PFSK-1 (cell line): ENCODE measurements at regions not wholly inside any gene's neighbourhood (a gene's known extent, or its start where the extent isn't known, plus 50 kb on each side); places are given as distances from the start of the nearest gene placed in this dataset.

ENCODE experiments used
- POLR2AphosphoS5 ChIP-seq: IDR thresholded peaks from 2 replicates; pipeline ENCODE4 v1.6.1; 2012; ENCODE audit warnings: low read depth, mild to moderate bottlenecking, control low read depth, low read length, moderate library complexity
- SIN3A ChIP-seq: IDR thresholded peaks from 2 replicates; pipeline ENCODE4 v1.6.1; 2012; ENCODE audit warnings: mild to moderate bottlenecking, low read length, moderate library complexity, borderline replicate concordance; ENCODE audit not compliant: insufficient read depth
- TAF1 ChIP-seq: IDR thresholded peaks from 2 replicates; pipeline ENCODE4 v1.6.1; 2012; ENCODE audit warnings: low read length, control low read depth, borderline replicate concordance; ENCODE audit not compliant: insufficient read depth
- TF ChIP-seq, protein P1 (sequence below), 2 experiments: IDR thresholded peaks; 2 replicates each; pipeline versions ENCODE4 v1.6.1 to v1.8.0; 2011 to 2012; ENCODE audit warnings: low read depth in 2 of 2, low read length in 2 of 2, control low read depth in 1 of 2, inconsistent platforms in 1 of 2, mild to moderate bottlenecking in 1 of 2, moderate library complexity in 1 of 2; ENCODE audit not compliant: insufficient read depth in 1 of 2

DNA sequence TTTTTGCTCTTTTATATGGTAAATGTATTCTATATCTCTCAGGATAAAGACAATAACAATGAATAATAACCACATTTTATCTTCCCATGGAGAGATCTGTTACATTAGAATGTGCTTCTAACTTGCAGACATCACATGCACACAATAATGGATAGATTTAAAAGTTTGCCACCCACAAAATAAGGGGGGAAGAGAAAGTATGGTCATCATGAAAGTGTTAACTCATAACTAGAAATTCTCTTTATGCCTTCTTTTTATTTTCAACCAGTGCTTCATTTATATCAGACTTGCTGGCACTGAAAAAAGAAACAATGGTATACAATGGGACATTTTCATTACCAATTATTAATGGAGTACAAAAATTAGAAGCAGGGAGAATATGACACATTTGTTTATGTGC lies 470.0 kb downstream of the FAT4 start:
- TF ChIP-seq POLR2AphosphoS5 = no peak
- TF ChIP-seq SIN3A = no peak
- TF ChIP-seq, protein P1, sequence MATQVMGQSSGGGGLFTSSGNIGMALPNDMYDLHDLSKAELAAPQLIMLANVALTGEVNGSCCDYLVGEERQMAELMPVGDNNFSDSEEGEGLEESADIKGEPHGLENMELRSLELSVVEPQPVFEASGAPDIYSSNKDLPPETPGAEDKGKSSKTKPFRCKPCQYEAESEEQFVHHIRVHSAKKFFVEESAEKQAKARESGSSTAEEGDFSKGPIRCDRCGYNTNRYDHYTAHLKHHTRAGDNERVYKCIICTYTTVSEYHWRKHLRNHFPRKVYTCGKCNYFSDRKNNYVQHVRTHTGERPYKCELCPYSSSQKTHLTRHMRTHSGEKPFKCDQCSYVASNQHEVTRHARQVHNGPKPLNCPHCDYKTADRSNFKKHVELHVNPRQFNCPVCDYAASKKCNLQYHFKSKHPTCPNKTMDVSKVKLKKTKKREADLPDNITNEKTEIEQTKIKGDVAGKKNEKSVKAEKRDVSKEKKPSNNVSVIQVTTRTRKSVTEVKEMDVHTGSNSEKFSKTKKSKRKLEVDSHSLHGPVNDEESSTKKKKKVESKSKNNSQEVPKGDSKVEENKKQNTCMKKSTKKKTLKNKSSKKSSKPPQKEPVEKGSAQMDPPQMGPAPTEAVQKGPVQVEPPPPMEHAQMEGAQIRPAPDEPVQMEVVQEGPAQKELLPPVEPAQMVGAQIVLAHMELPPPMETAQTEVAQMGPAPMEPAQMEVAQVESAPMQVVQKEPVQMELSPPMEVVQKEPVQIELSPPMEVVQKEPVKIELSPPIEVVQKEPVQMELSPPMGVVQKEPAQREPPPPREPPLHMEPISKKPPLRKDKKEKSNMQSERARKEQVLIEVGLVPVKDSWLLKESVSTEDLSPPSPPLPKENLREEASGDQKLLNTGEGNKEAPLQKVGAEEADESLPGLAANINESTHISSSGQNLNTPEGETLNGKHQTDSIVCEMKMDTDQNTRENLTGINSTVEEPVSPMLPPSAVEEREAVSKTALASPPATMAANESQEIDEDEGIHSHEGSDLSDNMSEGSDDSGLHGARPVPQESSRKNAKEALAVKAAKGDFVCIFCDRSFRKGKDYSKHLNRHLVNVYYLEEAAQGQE (IDR thresholded peaks at IDR 0.05; ENCODE audit: insufficient read depth in 1 of 2, low read depth in 2 of 2, low read length in 2 of 2) = no peak
- no peak for TF ChIP-seq TAF1
